Lower leg skin (tissue), 4 donors: ENCODE measurements at regions not wholly inside any gene's neighbourhood (a gene's known extent, or its start where the extent isn't known, plus 50 kb on each side); places are given as distances from the start of the nearest gene placed in this dataset.
"Not testable (repeated sequence)": the region's sequence is repeated elsewhere in the genome, so short reads cannot be mapped to it uniquely, and the experiment has no call there.

Experiments used
- DNase-seq, 2 donors: peaks; one replicate each; pipeline ENCODE4 v3.0.0-alpha.2; 2019; ENCODE audit warnings: low spot score in 2 of 2
- H3K4me3 ChIP-seq: fragments of 200-600 bp; sonication (generic); 2 replicates; pipeline ENCODE4 v1.5.1; 2017; ENCODE audit warnings: mild to moderate bottlenecking, low read depth; ENCODE audit not compliant: poor library complexity, severe bottlenecking
- CTCF ChIP-seq, 3 donors: fragments of 450-650 bp; IDR thresholded peaks; one replicate each; pipeline ENCODE4 v1.5.1; 2016; ENCODE audit warnings: antibody characterized with exemption in 3 of 3, mild to moderate bottlenecking in 3 of 3, moderate library complexity in 2 of 3
- POLR2A ChIP-seq, 2 donors: fragments of 450-650 bp; IDR thresholded peaks; one replicate each; pipeline ENCODE4 v1.6.1; 2016 to 2017; ENCODE audit warnings: antibody characterized with exemption in 2 of 2, mild to moderate bottlenecking in 1 of 2, moderate library complexity in 1 of 2
- WGBS, 2 donors: methylation state at CpG; one replicate each; pipeline ENCODE4 v1.1.5; 2018; 5-methylcytosine and 5-hydroxymethylcytosine counted together
- intact Hi-C: fragments of 100-400 bp; cut with DNase I; formaldehyde crosslinking; loops from one replicate; pipeline ENCODE4 v1.15.0; 2023; ENCODE audit warnings: low total_unique reads

- no peak for TF ChIP-seq POLR2A (IDR thresholded peaks at IDR 0.05)
- no peak for TF ChIP-seq CTCF (IDR thresholded peaks at IDR 0.05)
- WGBS, 2 donors: 77 to 86% methylated on average over 1 of the region's 1 CpG
- intact Hi-C loops: no loop called here
- no peak overlapping the region for H3K4me3 ChIP-seq
- no peak for DNase-seq
Observed at GRCh38 chr16:51262428-51262827, 111.4 kb upstream of the SALL1 start.

- intact Hi-C loops: no loop called here
- H3K4me3 ChIP-seq: no peak overlapping the region
- no peak for TF ChIP-seq POLR2A (IDR thresholded peaks at IDR 0.05)
- no peak for DNase-seq
- WGBS, 2 donors: 91 to 96% methylated on average over 1 of the region's 1 CpG
Observed at GRCh38 chr16:51261919-51262318, 110.8 kb upstream of the SALL1 start.

DNA sequence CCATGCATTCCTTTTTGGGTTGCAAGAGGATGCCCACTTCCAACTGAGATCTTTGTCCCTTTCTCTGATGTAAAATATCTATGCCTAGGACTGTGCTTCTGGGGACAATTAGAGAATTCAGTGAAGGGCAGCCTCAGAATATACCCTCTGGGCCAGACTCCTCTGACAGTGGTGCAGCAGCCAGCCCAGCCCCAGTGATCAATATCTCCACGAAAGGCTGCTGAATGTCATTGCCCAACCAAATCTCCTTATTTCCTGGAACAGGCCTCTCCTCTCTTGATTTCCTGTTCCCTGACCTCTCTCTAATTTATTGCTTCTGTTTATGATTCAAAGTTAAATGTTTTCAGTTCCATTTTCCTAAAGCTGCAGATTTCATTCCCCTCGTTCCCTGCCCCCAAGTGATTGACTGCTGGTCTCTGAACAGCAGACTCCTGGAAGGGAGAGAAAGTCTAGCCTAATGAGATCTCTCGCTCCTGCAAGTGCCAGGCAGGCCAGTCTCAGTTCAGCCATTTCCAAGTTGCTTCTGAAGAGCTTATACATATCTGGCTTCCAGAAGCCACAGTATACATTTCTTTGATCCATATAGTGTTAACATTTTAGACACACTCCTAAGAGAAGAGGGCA, 104.4 kb upstream of the SALL1 start:
- WGBS, 2 donors: 52 to 54% methylated on average over 3 of the region's 3 CpGs
- DNase-seq: no peak
- TF ChIP-seq POLR2A (IDR thresholded peaks at IDR 0.05) (no peak), CTCF (IDR thresholded peaks at IDR 0.05) (no peak)
- intact Hi-C loops: no loop called here
- H3K4me3 ChIP-seq: no peak overlapping the region

GRCh38 chr16:51254390-51254789, 103.3 kb upstream of the SALL1 start:
- H3K4me3 ChIP-seq, intact Hi-C loops, DNase-seq: not testable (repeated sequence)
- 94 to 95% methylated on average over 7 of the region's 7 CpGs for WGBS, 2 donors

DNA sequence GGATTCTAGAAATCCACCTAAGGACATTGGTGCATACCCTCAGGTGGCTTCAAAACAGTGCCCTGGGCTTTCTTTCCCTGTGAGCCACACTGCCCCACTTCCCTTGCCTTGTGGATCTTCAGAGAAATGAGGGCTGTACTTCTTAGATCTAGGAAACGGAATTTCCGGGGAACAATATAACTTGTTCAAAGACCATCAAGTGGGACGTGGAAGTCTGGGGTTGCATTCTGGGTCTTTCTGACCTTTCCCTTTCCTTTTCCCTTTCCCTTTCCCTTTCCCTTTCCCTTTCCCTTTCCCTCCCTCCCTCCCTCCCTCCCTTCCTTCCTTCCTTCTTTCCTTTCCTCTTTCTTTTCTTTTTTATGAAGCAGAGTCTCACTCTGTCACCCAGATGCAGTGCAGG, 97.1 kb upstream of the SALL1 start:
- H3K4me3 ChIP-seq: no peak overlapping the region
- intact Hi-C loops: no loop called here
- WGBS, 2 donors: 76 to 83% methylated on average over 3 of the region's 3 CpGs
- no peak for TF ChIP-seq CTCF (IDR thresholded peaks at IDR 0.05)
- no peak for TF ChIP-seq POLR2A (IDR thresholded peaks at IDR 0.05)
- DNase-seq: no peak

DNA sequence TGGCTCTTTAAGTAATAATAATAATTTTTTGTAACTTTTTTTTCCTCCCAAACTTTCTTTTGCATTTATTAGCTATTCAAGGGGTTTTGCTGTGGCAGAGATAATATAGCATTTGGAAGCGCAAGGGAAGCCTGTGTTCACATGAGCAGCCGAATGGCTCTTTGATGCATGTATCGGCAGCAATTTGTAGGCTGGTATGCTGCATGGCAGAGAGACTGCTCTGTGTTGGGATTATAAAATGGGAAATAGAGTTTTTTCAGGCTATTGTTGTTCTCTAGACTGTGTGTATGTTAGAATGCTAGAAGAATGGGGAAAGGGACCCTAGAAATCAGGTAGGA, 94.6 kb upstream of the SALL1 start:
- no peak overlapping the region for H3K4me3 ChIP-seq
- no peak for DNase-seq
- WGBS, 2 donors: 63 to 69% methylated on average over 3 of the region's 3 CpGs
- intact Hi-C loops: no loop called here
- TF ChIP-seq CTCF (IDR thresholded peaks at IDR 0.05): no peak
- no peak for TF ChIP-seq POLR2A (IDR thresholded peaks at IDR 0.05)

GRCh38 chr16:51244887-51245657, 94.0 kb upstream of the SALL1 start:
- TF ChIP-seq POLR2A (IDR thresholded peaks at IDR 0.05): no peak
- TF ChIP-seq CTCF (IDR thresholded peaks at IDR 0.05): no peak
- intact Hi-C loops: no loop called here
- WGBS, 2 donors: 59 to 61% methylated on average over 24 of the region's 24 CpGs
- H3K4me3 ChIP-seq: no peak overlapping the region
- no peak for DNase-seq
